Activated naive CD4-positive, alpha-beta T cell treated with anti-CD3 and anti-CD28 coated beads, Interleukin-2, amount 50 U/mL, for 72 hours (primary cell): ENCODE measurements at regions not wholly inside any gene's neighbourhood (a gene's known extent, or its start where the extent isn't known, plus 50 kb on each side); places are given as distances from the start of the nearest gene placed in this dataset.
"Not testable (repeated sequence)": the region's sequence is repeated elsewhere in the genome, so short reads cannot be mapped to it uniquely, and the experiment has no call there.

Source experiments
- ATAC-seq, 2 donors: fragments of 150-1000 bp; cut with Tn5 transposase; 2 replicates each; pipeline ENCODE4 v1.10.0; 2021; ENCODE audit warnings: mild to moderate bottlenecking in 2 of 2, moderate library complexity in 2 of 2
- DNase-seq, 2 donors: peaks; one replicate each; pipeline ENCODE4 v3.0.0; 2021 to 2022; ENCODE audit warnings: low spot score in 2 of 2
- H3K27ac Mint-ChIP-seq, 2 donors: one replicate each; pipeline ENCODE4 v1.8.0; 2022; ENCODE audit warnings: mild to moderate bottlenecking in 2 of 2, mixed read lengths in 2 of 2
- H3K36me3 Mint-ChIP-seq, 2 donors: one replicate each; pipeline ENCODE4 v1.8.0; 2022; ENCODE audit warnings: mixed read lengths in 2 of 2
- H3K9me3 Mint-ChIP-seq, 2 donors: one replicate each; pipeline ENCODE4 v1.8.0; 2022; ENCODE audit warnings: mixed read lengths in 2 of 2

DNA sequence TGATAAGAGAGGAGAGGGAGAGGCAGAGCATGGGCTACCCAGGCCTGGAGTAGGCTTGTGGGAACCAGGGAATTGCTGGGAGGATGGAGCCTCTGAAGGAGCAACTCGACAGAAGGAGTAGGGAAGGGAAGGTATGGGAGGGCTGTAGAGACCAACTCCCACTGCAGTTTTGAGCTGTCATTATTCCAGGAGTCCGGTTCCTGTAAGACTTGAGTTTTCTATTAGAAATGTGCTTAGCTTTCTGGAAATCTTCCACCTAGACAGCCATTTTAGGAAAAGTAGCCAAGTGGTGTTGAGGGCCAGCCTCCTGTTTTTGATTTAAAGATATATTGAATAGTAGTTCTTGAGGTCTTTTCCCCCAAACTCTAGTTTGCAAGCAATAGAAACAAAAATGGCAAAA, 323.5 kb downstream of the LRRC70 start:
- no peak for DNase-seq
- ATAC-seq = no peak
- no peak overlapping the region for H3K27ac Mint-ChIP-seq
- no peaks in the 10 kb centered on the region for H3K9me3 Mint-ChIP-seq
- no peaks in the 10 kb centered on the region for H3K36me3 Mint-ChIP-seq

DNA sequence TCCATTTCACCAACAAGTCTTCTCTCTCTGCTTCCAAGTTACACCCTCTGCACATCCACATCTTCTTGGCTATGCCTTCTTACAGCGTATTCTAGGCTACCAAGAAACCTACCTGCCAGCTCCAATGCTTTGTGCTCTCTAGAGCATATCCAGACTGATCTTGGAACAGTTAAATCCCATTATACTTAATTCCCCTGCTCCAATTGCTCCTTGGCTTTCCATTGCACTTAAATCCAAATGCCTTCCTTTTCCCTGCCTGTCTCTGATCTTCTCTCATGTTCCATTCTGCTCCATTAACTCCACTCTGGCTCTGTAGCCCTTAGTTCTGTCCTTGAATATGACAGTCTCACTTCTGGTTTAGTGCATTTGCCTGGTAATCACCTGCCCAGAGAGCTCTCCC, 322.4 kb downstream of the LRRC70 start:
- ATAC-seq = no peak
- Mint-ChIP-seq H3K36me3 (no peaks in the 10 kb centered on the region), H3K27ac (no peak overlapping the region), H3K9me3 (no peaks in the 10 kb centered on the region)
- DNase-seq = no peak

- DNase-seq (no peak), ATAC-seq (no peak)
- Mint-ChIP-seq H3K9me3 (peaks cover 10 to 17% of the 10 kb centered on the region in 2 donors), H3K27ac (no peak overlapping the region), H3K36me3 (no peaks in the 10 kb centered on the region)
Observed at GRCh38 chr5:62896121-62896893, 317.7 kb downstream of the LRRC70 start.

- no peak for ATAC-seq
- H3K36me3 Mint-ChIP-seq = no peaks in the 10 kb centered on the region
Observed at GRCh38 chr5:62886603-62887315, 308.1 kb downstream of the LRRC70 start.

DNA sequence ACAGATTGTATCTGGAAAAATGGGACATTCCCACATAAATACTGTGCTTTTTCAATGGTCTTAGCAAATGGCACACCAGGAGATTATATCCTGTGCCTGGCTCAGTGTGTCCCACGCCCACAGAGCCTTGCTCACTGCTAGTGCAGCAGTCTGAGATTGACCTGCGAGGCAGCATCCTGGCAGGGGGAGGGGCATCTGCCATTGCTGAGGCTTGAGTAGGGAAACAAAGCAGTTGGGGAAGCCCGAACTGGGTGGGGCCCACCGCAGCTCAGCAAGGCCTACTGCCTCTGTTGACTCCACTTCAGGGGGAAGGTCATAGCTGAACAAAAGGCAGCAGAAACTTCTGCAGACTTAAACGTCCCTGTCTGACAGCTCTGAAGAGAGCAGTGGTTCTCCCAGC, 258.7 kb downstream of the LRRC70 start:
- not testable (repeated sequence) for ATAC-seq, DNase-seq, H3K27ac Mint-ChIP-seq, H3K36me3 Mint-ChIP-seq
- peaks cover 17 to 33% of the 10 kb centered on the region in 2 donors for H3K9me3 Mint-ChIP-seq

More at GRCh38 chr5:62886603-62887315, 308.1 kb downstream of the LRRC70 start:
- Mint-ChIP-seq H3K27ac (no peak overlapping the region), H3K9me3 (no peaks in the 10 kb centered on the region)
- no peak for DNase-seq

DNA sequence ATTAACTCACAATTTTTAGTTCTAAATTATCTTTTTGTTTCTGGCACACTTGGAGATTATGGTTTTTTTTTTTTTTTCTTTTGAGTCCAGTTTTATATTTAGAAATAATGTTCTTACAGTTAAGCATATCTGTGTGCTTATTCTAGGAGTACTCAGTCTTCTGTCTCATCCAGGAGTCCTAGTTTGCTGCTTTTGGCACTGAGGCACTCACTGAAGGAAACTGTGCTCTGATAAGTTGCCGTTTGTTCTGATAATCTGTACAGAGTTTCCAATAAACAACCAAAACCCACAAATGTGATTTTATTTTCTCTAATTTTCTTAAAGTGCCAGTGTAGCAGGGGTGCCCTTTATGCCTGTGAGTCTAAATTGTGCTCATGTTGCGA, 251.0 kb downstream of the LRRC70 start:
- Mint-ChIP-seq H3K27ac (no peak overlapping the region), H3K36me3 (no peaks in the 10 kb centered on the region), H3K9me3 (peaks cover 4 to 9% of the 10 kb centered on the region in 2 donors)
- ATAC-seq = no peak
- no peak for DNase-seq

DNA sequence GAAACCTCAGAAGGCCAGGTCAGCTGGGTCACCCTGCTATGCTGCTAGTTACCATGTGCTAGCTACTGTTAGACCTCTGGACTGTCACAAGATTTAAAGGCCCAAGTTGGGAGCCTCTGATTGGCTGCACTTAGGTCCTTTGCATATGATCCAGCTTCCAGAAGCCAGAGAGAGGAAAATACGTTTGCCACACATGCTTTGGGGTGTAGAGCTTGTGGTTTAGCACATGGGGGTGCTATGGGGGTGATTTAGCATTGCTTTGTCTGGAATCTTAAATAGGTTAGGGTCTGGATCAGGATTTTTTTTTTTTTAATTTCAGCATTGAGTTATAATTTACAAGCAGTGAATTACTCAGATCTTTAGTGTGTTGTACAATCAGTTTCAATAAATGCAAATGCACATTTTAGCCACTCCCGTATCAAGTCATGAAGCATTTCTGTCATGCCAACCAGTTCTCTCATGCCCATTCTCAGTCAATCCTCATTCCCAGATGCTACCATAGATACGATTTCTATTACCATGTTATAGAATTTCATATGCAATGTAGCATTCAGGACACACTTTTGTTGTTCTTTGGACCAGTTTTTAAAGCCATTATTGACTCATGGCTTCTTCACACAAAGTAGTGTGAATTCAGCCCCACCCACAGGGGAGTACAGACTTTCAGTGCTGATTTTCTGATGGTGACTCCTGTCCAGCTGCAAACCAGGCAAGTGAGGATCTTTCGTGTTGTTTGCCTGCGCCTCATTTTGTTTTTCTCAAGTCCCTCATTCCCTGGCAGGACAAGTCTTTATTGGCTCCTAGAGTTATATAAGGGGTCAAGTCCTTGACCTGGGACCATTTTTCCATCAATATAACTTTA, 250.4 kb downstream of the LRRC70 start:
- no peak for ATAC-seq
- H3K9me3 Mint-ChIP-seq = peaks cover 4 to 9% of the 10 kb centered on the region in 2 donors
- H3K27ac Mint-ChIP-seq = no peak overlapping the region
- no peaks in the 10 kb centered on the region for H3K36me3 Mint-ChIP-seq
- DNase-seq = no peak

GRCh38 chr5:62825623-62826220, 247.1 kb downstream of the LRRC70 start:
- no peak overlapping the region for H3K27ac Mint-ChIP-seq
- peaks cover 0 to 3% of the 10 kb centered on the region in 2 donors for H3K9me3 Mint-ChIP-seq
- DNase-seq (no peak), ATAC-seq (no peak)
- H3K36me3 Mint-ChIP-seq = no peaks in the 10 kb centered on the region

DNA sequence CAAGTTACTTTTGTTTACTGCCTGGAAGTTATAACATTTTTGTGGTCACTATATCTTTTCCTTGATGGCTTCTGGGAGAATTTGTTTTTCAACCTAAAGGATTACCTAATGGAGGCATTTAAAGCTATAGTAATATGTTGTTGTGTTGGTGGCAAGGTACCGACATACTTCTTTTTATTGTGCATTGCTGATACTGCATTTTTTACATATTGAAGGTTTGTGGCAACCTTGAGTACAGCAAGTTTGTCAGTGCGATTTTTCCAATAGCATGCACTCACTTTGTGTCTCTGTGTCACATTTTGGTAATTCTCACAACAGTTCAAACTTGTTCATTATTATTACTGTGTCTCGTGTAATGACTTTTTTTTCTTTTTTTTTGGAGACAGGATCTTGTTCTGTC, 246.3 kb downstream of the LRRC70 start:
- Mint-ChIP-seq H3K36me3 (no peaks in the 10 kb centered on the region), H3K27ac (no peak overlapping the region), H3K9me3 (peaks cover 0 to 3% of the 10 kb centered on the region in 2 donors)
- no peak for DNase-seq
- no peak for ATAC-seq

GRCh38 chr5:62817043-62817442, 238.4 kb downstream of the LRRC70 start:
- not testable (repeated sequence) for H3K36me3 Mint-ChIP-seq, H3K27ac Mint-ChIP-seq, DNase-seq, ATAC-seq
- H3K9me3 Mint-ChIP-seq = peaks cover 0 to 11% of the 10 kb centered on the region in 2 donors

- Mint-ChIP-seq H3K36me3 (no peaks in the 10 kb centered on the region), H3K27ac (no peak overlapping the region), H3K9me3 (peaks cover 0 to 11% of the 10 kb centered on the region in 2 donors)
- no peak for DNase-seq
- ATAC-seq = no peak
Observed at GRCh38 chr5:62814991-62815390, 236.4 kb downstream of the LRRC70 start.

- ATAC-seq = no peak
- Mint-ChIP-seq H3K9me3 (peaks cover 0 to 11% of the 10 kb centered on the region in 2 donors), H3K36me3 (no peaks in the 10 kb centered on the region), H3K27ac (no peak overlapping the region)
- DNase-seq = no peak
Observed at GRCh38 chr5:62812621-62813255, 234.1 kb downstream of the LRRC70 start.

DNA sequence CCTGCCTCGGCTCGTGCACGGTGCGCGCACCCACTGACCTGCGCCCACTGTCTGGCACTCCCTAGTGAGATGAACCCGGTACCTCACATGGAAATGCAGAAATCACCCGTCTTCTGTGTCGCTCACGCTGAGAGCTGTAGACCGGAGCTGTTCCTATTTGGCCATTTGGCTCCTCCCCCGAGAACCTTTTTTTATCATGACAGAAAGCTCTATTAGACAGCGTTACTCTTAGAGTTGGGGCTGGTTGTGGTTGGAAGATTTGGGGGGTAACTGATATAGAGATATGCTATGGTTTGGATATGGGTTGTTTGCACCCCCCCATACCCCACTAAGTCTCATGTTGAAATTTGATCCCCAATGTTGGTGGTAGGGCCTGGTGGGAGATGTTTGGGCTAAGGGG, 226.2 kb downstream of the LRRC70 start:
- not testable (repeated sequence) for H3K36me3 Mint-ChIP-seq, ATAC-seq, H3K27ac Mint-ChIP-seq, DNase-seq, H3K9me3 Mint-ChIP-seq

DNA sequence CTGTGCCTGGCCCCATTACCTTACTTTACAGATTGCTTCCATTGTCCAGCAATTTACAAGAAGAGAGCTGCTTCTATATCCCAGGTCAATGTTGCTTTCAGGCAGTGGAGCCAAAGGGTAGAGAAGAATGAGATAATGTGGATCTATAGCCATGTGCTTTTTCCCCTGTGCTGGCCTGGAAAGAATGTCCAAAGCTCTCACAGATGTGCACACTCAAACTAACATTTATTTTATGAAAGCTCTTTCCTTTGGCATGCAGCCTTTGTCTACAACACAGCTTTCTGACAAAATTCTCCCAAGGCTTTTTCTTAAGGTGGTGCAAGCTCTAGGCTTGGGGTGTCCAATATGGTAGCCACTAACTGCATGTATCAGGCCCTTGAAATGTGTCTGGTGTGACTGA, 217.3 kb downstream of the LRRC70 start:
- no peak overlapping the region for H3K27ac Mint-ChIP-seq
- no peak for ATAC-seq
- no peak for DNase-seq
- H3K9me3 Mint-ChIP-seq = peaks cover 8 to 14% of the 10 kb centered on the region in 2 donors
- peaks cover 0 to 7% of the 10 kb centered on the region in 2 donors for H3K36me3 Mint-ChIP-seq

GRCh38 chr5:62794456-62794855, 215.8 kb downstream of the LRRC70 start:
- DNase-seq (no peak), ATAC-seq (no peak)
- no peak overlapping the region for H3K27ac Mint-ChIP-seq
- H3K9me3 Mint-ChIP-seq = peaks cover 8 to 14% of the 10 kb centered on the region in 2 donors
- peaks cover 0 to 7% of the 10 kb centered on the region in 2 donors for H3K36me3 Mint-ChIP-seq

GRCh38 chr5:62791059-62791458, 212.4 kb downstream of the LRRC70 start:
- no peak for ATAC-seq

More at GRCh38 chr5:62791059-62791458, 212.4 kb downstream of the LRRC70 start:
- H3K36me3 Mint-ChIP-seq = no peaks in the 10 kb centered on the region
- DNase-seq = no peak
- no peaks in the 10 kb centered on the region for H3K9me3 Mint-ChIP-seq
- no peak overlapping the region for H3K27ac Mint-ChIP-seq
